SW 1271 (cell line): ENCODE measurements at regions not wholly inside any gene's neighbourhood (a gene's known extent, or its start where the extent isn't known, plus 50 kb on each side); places are given as distances from the start of the nearest gene placed in this dataset.
A peak's percentile ranks its signal among the peaks of the same experiment; 100 is the strongest.

Experiments used
- DNase-seq, 2 experiments: peaks; one replicate each; lab custom pipeline; 2025; lab: John Stamatoyannopoulos, UW

DNA sequence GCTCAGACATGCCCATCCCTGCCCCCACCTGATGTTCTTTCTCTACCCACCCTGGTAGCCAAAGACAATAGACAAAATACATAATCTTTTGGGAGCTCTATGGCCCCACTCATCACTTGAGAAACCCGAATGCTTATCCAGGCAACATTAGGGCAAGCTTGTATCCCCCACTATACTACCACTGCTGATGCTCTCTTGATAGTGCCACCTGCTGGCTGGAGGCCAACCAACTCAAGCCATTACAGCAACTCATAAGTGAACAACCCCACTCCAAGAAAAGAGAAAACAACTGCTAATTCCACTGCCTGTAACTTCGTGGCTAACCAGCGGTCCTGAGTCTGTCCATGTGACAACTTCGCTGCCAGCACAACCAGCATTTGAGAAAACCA, 342.5 kb upstream of the TGFBR2 start:
- DNase-seq, result no peak

DNA sequence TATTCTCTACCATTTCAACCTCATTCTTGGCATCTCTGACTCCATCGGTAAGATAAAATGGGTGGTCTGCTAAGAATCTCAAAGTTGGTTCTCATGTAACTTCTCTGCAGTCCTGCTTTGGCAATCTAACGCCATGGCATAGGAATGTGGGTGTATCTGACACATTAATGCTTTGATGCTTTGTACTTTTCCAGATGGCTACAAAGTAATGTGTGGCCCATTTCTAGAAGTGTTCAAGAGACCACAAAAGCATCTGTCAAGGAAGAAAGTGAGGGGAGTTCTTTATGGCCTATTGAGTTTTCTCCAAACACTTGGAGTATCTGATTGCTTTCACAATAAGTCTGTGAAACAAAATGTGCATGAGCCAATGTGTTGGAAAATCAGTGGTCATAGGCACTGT, 339.9 kb upstream of the TGFBR2 start:
- DNase-seq, result no peak

DNA sequence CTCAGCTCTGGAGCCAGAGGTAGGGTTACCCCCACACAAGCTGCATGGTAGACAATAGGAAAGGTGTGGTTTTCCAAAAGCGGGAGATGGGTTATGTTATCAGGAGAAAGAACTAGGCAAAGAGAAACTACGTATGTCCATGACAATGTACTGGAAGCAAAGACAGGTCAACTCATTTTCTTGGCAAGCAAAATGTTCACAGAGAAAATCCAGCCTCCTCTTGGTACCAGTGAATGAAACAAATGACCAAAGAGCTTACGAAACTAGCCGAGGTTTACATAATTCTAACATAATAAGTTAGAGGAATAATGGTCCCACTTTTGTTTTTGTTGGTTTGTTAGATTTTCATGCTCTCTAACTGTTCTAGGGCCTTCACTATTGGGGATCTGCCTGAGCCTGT, 338.1 kb upstream of the TGFBR2 start:
- no peak for DNase-seq

DNA sequence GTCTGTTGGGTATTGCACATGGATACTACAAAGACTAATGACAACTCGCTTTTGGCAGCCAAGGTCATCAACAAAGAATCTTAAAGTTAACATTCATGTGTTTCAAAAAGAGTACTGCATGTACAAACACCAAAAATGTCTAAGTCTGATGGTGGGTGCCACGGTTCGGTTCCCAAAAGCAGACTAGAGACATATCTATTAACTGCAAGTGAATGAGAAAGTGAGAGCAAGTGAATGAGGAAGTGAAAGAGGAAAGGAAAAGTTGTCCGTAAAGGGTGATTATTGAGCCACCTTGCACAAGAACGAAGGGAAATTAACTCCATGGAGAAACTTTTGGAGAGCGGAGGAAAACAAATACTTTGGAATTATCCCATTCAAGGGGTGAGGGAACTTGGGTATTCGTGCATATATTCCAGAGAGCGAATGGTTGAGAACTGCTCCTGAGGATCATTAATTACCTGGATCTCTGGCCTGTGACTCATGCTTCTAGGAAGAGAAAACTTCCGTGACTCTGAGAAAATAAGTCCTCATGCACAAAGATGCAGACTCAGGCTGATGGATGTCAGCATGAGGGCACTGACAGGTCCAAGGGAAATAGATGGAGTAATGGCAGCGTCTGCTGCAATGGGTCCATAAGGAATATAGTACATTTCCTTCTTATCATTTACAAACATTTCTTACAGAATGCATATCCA, 336.5 kb upstream of the TGFBR2 start:
- DNase-seq, result no peak

DNA sequence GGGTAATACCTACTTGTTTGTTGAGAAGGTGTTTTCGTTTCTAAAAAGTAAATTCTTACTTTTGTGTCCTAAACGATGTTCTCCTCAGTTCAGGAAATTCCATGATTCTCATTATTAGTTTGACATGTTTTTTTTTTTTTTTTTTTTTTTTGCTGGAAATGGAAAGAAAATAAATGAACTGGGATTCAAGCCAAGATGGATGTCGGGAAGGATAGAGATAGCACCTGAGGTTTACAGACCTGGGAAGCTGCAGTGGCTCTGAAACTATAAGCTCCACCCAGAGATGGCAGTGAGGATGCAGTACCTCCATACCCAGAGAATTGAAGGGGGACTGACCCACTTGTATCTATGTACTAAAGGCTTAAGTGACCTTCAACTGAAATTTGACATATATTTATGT, 334.6 kb upstream of the TGFBR2 start:
- DNase-seq, result no peak

DNA sequence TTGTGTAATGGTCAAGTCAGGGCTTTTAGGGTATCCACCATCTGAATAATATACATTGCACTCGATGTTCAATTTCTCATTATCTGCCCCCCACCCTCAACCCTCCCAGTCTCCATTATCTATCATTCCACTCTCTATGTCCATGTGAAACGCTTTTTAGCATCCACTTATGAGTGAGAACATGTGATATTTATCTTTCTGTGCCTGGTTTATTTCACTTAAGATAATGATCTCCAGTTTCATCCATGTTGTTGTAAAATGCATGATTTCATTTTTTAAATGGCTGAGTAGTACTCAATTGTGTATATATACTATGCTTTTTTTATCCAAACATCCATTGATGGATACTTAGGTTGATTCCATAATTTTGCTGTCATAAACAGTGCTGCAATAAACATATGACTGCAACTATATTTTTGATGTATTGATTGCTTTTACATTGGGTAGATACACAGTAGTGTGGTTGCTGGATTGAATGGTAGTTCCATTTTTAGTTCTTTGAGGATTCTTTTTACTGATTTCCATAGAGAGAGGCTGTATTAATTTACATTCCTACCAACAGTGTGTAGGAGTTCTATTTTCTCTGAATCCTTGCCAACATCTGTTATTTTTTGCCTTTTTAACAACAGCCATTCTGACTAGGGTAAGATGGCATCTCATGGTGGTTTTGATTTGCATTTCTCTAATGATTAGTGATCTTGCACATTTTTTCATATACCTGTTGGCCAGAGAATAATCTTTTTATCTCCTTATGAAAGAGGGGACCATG, 332.9 kb upstream of the TGFBR2 start:
- no peak for DNase-seq

DNA sequence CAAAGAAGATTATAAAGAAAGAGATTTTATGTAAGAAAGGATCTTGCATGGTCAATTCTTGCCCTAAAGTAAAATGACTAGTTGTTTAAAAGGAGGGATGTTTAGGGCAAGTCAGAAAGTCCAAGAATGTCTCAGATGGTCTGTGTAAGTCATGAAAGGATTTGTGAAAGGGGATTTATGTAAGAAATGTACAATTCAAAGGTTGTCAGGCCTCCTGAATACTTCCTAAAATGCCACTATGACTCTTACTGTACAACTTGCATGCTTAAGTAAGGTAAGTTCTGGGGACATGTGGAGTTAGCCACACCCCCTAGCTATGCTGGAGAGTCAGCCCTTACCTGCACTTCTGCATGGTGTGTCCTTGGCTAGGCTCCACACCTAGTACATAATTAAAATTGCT, 328.9 kb upstream of the TGFBR2 start:
- DNase-seq, result no peak

DNA sequence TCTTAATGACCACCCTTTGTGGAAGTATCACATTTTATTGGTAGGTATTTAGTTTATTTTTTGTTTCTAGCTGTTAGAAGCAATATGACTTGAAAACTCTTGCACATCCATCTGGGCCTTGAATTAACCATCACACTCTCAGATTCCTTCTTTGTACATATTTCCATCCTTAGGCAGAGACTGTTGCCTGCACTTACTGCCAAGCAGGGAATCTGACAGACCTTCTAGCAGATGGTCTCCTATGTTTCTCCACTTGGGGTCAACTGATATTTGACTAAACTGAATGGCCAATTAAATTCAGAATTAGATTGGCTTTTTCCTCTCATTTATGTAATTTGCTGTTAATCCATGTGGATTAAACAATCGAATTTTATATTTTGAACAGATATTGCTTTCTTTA, 324.9 kb upstream of the TGFBR2 start:
- no peak for DNase-seq

DNA sequence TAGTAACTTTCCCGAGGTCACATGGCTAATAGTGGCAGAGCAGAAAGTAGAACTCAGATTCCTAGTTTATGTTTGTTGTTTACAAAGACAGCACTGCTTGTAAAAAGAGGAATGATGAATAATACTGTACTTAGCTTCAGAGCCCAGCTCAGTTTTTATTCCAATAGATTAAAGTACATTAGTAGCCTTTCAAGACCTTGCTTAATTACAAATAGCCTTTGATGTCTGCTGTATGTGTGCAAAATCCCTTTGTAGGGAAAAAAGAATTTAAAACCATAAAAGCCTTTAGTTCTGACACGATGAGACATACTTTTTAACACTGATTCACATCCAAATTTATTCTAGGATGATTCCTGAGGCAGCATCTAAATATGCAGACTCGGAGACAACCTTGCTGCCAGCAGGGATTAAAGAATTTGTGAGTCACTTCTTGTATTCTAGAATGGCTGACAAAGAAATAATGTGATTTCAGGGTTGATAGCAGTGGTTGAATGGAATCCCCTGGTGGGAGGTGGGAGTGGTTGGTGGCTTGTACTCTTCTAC, 324.2 kb upstream of the TGFBR2 start:
- DNase-seq, result peak; percentile 86 to 92

DNA sequence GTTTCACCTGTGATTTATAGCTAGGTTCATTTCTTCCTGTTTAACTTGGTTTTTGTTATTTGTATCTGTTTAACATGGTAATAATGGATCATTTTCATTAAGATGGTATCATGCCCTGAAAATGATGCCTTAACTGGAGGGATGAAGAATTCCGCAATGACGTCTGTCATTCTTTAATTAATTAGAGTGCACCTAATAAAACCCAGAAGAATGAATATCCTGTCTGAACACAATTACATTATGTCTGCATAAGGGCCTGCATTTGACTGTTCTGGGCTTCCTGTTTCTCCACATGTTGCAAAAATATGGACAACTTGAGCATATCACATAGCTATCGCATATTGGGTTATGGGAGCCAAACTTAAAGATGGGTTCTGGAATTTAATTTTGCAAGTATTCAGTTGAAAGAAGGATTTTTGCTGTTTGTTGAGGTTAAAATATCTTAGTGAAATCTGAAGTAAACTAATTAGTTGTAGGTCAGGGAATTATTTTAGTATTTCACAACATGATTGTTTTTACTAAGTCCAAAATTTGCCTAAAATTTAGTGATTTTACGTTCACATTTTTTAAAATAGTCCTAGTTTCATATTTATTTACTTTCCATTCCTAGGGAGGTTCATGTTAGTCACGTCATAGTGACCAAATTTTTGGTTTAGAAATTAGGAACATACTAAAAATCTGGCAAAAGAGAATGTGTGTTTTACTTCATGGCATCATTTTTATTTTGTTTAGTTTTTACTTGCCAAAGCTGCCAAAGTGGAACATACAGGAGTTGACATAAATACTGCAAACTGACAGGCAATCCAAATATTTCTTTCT, 321.0 kb upstream of the TGFBR2 start:
- DNase-seq, result no peak

DNA sequence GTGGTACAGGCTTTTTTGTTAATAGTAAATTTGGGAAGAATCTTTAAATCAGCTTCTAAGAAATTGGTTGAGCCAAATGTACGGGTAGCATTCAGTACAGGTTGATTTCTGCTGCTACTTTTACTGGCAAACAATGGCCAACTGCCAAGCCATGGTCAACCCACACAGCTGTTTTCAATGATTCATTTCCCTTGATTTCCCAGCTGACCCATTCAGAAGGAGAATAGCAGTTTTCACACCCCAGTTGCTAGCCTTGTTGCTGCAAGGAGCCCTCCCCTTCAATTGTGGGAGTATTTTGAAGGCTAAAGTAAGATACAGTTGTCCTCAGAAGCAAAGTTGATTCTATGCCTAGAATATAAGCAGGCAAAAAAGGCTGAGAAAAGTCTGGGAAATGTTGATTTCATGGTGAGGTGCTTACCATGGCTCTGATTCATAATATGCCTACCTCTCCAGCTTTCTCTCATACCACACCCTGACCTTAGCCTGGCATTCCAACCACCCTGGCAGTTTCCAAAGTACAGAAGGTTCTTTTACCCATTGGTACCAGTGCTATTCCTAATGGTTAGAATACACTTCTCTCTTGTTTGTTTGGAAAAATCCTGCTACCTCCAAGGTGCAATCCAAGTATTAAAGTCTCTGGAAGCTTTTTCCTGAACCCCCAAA, 320.3 kb upstream of the TGFBR2 start:
- peak; percentile 76 to 96 for DNase-seq

DNA sequence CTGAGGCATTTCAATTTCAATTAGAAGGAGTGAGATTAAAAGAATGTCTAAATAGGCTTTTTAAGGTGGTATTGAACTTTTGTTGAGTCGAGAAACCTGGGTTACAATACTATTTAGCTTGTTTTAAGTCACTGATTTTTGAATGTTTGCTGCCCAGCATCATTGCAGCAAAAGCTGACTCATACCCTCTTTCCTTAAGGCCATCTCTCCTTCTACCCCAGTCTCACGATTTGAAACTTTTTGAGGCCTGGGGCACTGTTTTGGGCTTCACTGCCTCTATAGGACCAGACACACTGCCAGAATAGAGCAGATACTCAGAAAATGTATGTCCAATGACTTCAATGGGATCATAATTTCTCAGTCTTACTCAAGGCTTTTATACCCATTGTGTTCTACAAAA, 319.6 kb upstream of the TGFBR2 start:
- DNase-seq, result no peak

DNA sequence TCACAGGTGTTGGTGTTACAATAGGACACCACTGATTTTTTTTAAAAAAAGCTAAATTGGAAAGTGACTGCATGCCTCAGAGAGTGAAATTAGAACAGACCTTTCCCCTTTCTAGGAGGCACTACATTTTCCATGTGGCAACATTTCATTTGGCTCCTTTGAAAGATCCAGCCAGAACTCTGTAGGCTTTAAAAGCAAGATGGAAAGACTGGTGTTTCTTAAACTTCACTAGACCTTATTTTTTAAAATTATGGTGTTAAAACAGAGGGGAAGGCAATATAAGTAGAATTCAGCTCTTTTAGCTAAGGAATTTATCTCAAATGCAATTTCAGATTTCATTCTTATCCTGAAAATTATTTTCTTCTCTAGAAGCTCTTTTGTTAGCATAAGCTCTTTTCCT, 317.6 kb upstream of the TGFBR2 start:
- DNase-seq, result no peak

DNA sequence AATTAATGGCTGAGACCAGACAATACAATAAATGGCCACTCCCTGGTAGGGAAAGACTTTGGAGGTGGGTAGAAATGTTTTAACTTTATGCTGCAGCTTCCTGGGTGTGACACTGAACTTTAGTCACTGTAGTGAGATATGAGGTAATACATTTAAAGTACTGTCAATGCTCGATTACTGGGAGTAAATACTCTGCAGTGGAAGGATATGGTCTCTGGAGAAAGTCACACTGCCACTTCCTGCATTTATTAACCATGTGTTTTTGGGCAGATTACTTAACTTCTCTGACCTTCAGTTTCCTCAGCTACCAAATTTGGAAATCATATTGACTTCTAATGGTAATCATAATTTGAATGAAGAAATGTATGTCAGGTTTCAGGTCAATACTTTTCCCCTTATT, 317.1 kb upstream of the TGFBR2 start:
- DNase-seq, result peak in 1 of 2 experiments; percentile 49

DNA sequence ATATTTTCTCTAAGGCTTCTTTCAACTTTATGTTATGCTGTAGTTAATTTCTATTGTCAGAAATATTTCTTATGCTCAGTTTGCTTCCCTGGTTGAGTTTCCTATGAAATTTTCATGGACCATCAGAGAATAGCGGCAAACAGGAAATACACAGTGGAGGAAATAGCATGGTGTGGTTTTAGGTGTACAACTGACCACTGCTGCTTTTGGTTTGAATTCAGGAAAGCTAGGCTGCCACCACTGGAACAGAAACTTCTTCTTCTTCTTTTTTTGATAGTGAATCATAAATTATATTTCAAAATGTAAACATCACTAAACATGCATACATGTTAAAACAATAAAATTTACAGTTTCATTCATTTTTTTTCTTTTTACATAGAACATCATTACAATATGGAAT, 316.6 kb upstream of the TGFBR2 start:
- DNase-seq, result no peak

DNA sequence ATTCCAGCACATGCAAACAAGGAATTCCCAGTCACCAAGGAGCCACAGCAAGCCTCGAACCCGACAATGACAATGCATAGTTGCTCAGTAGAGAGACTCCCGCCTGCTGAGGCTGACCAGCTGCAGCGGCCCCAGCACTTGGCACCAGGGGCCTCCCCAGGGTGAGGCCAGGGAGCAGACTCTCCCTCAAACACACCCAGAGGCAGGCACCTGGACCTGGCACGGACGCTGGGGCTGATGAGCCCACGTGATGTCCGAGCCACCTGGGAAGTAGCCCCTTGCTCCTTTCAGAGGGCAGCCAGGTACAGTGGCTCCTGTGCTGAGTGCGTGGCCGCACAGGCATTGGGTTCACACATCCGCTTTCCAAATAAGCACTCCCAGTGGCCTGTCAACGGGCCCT, 315.9 kb upstream of the TGFBR2 start:
- no peak for DNase-seq

DNA sequence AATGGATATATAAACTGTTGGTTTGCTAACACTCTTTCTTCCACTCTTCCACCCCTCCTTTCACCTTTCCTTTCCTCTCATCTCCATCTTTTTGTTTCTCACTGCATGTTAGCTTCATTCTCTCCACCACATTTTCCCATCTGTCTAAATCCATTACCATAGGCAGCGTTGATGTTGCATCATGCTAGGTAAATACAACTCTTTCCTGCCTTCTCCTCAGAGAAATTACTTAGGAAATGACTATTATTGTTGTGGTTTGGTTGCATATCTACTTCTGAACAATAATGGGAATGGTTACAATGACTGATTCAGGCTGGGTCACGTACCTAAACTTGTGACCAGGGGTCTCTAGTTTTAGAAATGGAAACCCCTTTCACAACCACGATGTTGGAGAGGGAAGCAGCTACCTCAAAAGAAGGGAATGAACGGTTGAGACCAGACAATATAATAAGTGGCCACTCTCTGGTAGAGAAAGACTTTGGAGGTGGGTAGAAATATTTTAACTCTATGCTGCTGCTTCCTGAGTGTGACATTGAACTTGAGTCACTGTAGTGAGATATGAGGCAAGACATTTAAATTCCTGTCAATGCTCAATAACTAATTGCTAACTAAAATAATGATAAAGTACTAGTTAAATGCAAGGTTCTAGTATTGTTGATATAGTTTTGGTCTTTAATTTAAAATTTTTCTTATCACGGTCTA, 314.1 kb upstream of the TGFBR2 start:
- DNase-seq, result peak; percentile 30 to 73

DNA sequence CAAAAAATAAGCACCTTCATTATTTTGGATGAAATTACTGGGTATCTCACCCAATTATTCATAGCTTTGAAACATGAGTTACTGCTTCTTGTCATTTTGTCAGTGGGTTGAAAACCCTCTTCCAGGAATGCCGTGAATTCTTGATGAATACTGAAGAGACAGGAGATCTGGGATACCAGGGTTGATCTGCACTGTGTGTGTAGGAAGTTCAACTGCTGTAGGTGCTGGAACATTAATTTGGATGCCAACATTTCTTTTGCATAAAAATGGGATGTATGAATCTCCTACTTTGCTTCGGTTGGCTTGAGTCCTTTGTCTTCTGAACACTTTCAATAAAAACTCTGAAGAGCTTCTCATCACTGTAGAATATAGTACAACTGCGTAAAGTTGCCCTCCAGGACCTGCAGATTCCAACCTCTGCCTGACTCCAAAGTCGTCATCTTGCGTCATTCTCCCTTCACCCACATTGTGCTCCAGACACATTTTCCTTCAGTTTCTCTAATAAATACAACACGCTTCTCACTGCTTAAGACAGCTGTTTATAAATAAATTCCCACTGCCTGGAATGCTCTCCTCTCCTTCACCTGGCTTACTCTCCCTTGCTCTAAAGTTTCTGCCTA, 312.7 kb upstream of the TGFBR2 start:
- DNase-seq, result no peak

DNA sequence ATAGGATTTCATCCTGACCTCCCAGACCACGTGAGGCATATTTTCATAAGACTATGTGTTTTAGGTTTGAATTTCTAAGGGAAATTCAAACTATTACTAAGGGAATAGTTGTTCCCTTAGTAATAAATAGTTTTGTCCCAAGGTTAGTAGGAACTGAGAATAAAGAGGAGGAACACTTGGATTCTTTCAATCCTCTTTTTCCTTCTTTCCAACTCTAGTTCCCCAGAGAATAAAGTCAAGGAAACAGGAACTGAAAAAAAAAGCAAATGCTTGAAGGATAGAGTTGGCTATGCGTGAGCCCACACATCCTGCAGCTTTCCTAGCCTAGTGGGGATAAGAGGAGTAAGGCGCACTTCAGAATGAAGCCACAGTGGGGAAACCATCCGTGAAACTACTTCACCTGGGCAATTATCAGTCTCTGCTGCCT, 312.1 kb upstream of the TGFBR2 start:
- no peak for DNase-seq

DNA sequence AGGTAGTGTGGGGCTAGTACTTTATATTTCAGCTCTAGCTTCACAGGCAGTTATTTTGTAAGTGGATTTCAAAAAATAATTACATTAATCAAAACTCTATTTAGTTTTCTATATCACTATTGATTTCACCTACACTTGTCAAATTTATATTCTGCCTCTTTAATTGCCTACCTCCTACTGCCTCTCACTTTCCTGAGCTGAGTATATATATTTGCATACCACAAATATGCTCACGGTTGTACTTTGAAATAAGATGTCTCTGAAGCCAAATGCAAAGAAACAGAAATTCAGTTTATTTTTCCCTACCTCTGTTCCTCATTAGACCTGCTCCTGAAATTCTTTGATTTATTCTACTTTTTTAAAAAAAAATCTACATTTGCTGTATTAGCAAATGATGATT, 309.3 kb upstream of the TGFBR2 start:
- no peak for DNase-seq
